CD14-positive monocyte (primary cell): ENCODE measurements at regions not wholly inside any gene's neighbourhood (a gene's known extent, or its start where the extent isn't known, plus 50 kb on each side); places are given as distances from the start of the nearest gene placed in this dataset.

ENCODE experiments used
- DNase-seq, 3 donors: peaks; one replicate each; pipeline ENCODE4 v3.0.0-alpha.2; 2011 to 2022
- H2AFZ ChIP-seq: 2 replicates; pipeline ENCODE4 v1.6.0; 2012; ENCODE audit warnings: mild to moderate bottlenecking, low read depth, low read length, inconsistent platforms; ENCODE audit not compliant: insufficient read depth, poor library complexity, severe bottlenecking
- H3K27ac ChIP-seq, 2 donors: 1 replicate in 1 of 2; 2 replicates in 1 of 2; pipeline ENCODE4 v1.5.1; 2012 to 2013; ENCODE audit warnings: low read length in 2 of 2, control low read depth in 1 of 2, inconsistent platforms in 1 of 2, low read depth in 1 of 2, mild to moderate bottlenecking in 1 of 2
- H3K27me3 ChIP-seq, 2 donors: one replicate each; pipeline versions ENCODE4 v1.6.0 to v1.6.1; 2011 to 2013; ENCODE audit warnings: low read length in 2 of 2; ENCODE audit not compliant: control insufficient read depth in 2 of 2, insufficient read depth in 2 of 2
- H3K36me3 ChIP-seq, 2 donors: replicated peaks in 1 of 2; 1 replicate in 1 of 2; 2 replicates in 1 of 2; pipeline versions ENCODE4 v1.5.1 to v1.6.1; 2012 to 2013; ENCODE audit warnings: low read length in 2 of 2, control low read depth in 1 of 2, inconsistent platforms in 1 of 2, mild to moderate bottlenecking in 1 of 2; ENCODE audit not compliant: insufficient read depth in 2 of 2, control insufficient read depth in 1 of 2
- H3K4me1 ChIP-seq, 2 donors: 1 replicate in 1 of 2; 2 replicates in 1 of 2; pipeline versions ENCODE4 v1.5.1 to v1.6.1; 2012 to 2013; ENCODE audit warnings: low read length in 2 of 2, control low read depth in 1 of 2, inconsistent platforms in 1 of 2, mild to moderate bottlenecking in 1 of 2, moderate library complexity in 1 of 2; ENCODE audit not compliant: insufficient read depth in 2 of 2, control insufficient read depth in 1 of 2
- H3K4me2 ChIP-seq: replicated peaks from 2 replicates; pipeline ENCODE3; 2012; ENCODE audit warnings: low read length, moderate library complexity, mild to moderate bottlenecking; ENCODE audit not compliant: poor library complexity, severe bottlenecking; ENCODE audit errors: extremely low read depth
- H3K4me3 ChIP-seq, 3 experiments: fragments of 200-600 bp in 1 of 3; sonication (generic) in 1 of 3; replicated peaks in 1 of 3; 1 replicate in 2 of 3; 2 replicates in 1 of 3; pipeline ENCODE4 v1.5.1; 2011 to 2013; ENCODE audit warnings: low read length in 3 of 3, mild to moderate bottlenecking in 3 of 3, control low read depth in 2 of 3, low read depth in 2 of 3, inconsistent platforms in 1 of 3, moderate library complexity in 1 of 3
- H3K79me2 ChIP-seq: 2 replicates; pipeline ENCODE4 v1.6.0; 2012; ENCODE audit warnings: mild to moderate bottlenecking, control low read depth, inconsistent platforms, low read length, moderate library complexity; ENCODE audit not compliant: insufficient read depth
- H3K9ac ChIP-seq: 2 replicates; pipeline ENCODE4 v1.6.0; 2017; ENCODE audit warnings: low read length, mild to moderate bottlenecking; ENCODE audit not compliant: insufficient read depth, poor library complexity, severe bottlenecking
- H3K9me3 ChIP-seq, 2 donors: replicated peaks in 1 of 2; 1 replicate in 1 of 2; 2 replicates in 1 of 2; pipeline versions ENCODE4 v1.5.1 to v1.6.1; 2012 to 2013; ENCODE audit warnings: low read length in 2 of 2, control low read depth in 1 of 2; ENCODE audit not compliant: control insufficient read depth in 1 of 2, insufficient read depth in 1 of 2
- H4K20me1 ChIP-seq: 2 replicates; pipeline ENCODE4 v1.6.0; 2012; ENCODE audit warnings: mild to moderate bottlenecking, low read length, control low read depth, moderate library complexity; ENCODE audit not compliant: insufficient read depth
- H3K27ac Mint-ChIP-seq, 7 donors: one replicate each; pipeline ENCODE4 v1.8.0; 2020; ENCODE audit warnings: mild to moderate bottlenecking in 7 of 7, mixed read lengths in 7 of 7, moderate library complexity in 6 of 7, inconsistent platforms in 2 of 7
- H3K27me3 Mint-ChIP-seq, 3 donors: one replicate each; pipeline ENCODE4 v1.8.0; 2021 to 2022; ENCODE audit warnings: low read depth in 3 of 3, mild to moderate bottlenecking in 3 of 3, mixed read lengths in 3 of 3, moderate library complexity in 3 of 3, inconsistent platforms in 1 of 3
- H3K36me3 Mint-ChIP-seq, 2 donors: one replicate each; pipeline ENCODE4 v1.8.0; 2020; ENCODE audit warnings: mixed read lengths in 2 of 2, inconsistent platforms in 1 of 2, mild to moderate bottlenecking in 1 of 2
- H3K4me1 Mint-ChIP-seq: one replicate; pipeline ENCODE4 v1.8.0; 2020; ENCODE audit warnings: mild to moderate bottlenecking, mixed read lengths
- H3K4me3 Mint-ChIP-seq, 2 donors: one replicate each; pipeline ENCODE4 v1.8.0; 2020; ENCODE audit warnings: mild to moderate bottlenecking in 2 of 2, mixed read lengths in 2 of 2, moderate library complexity in 1 of 2
- H3K9me3 Mint-ChIP-seq, 7 donors: one replicate each; pipeline ENCODE4 v1.8.0; 2020 to 2022; ENCODE audit warnings: mixed read lengths in 7 of 7, mild to moderate bottlenecking in 6 of 7, moderate library complexity in 6 of 7, inconsistent platforms in 2 of 7
- WGBS: methylation state at CpG from one replicate; pipeline ENCODE4 v1.1.5; 2013; ENCODE audit warnings: missing lambda C conversion rate; ENCODE audit not compliant: insufficient coverage; 5-methylcytosine and 5-hydroxymethylcytosine counted together
- intact Hi-C, 2 donors: fragments of 100-400 bp; cut with micrococcal nuclease; formaldehyde crosslinking; loops; one replicate each; pipeline versions ENCODE4 v1.15.0 to v1.15.1; 2023
- TF ChIP-seq, protein P1 (sequence below): fragments of 200-600 bp; IDR thresholded peaks from one replicate; pipeline ENCODE4 v1.8.0; 2022; ENCODE audit warnings: antibody characterized with exemption, mild to moderate bottlenecking

DNA sequence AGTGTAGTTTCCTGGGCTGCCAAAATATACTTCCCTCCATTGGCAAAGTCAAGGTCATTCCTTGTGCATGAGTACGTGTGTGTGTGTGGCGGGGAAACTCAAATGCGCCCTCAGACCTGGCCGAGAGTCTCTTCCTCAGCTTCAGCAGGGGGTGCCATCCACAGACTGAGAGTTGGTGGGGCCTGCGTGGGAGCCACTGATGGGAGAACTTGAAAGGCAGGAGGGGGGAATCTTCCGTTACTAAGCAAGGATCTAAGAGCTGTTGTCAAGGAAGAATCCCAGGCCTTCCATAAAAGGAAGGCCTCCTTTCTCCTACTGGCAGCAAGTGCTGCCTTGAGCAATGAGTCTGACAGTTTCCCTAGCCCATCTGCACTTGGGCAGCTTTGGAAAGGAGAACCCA is 274.9 kb downstream of the EMP1 start:
- no peak overlapping the region for H3K4me3 ChIP-seq
- Mint-ChIP-seq H3K9me3 (peaks cover 0 to 7% (median 2%) of the 10 kb centered on the region in 7 donors), H3K27me3 (peaks cover under 1 to 4% (median 4%) of the 10 kb centered on the region in 3 donors), H3K27ac (peak overlapping the region in 1 of 7 donors; percentile 46), H3K4me1 (no peaks in the 10 kb centered on the region), H3K4me3 (no peak overlapping the region), H3K36me3 (no peaks in the 10 kb centered on the region)
- H2AFZ ChIP-seq, result no peak overlapping the region
- H3K9ac ChIP-seq, result no peak overlapping the region
- no peak overlapping the region for H3K4me2 ChIP-seq
- no peak overlapping the region for H3K27ac ChIP-seq
- H3K79me2 ChIP-seq, result no peaks in the 10 kb centered on the region
- TF ChIP-seq, protein P1, sequence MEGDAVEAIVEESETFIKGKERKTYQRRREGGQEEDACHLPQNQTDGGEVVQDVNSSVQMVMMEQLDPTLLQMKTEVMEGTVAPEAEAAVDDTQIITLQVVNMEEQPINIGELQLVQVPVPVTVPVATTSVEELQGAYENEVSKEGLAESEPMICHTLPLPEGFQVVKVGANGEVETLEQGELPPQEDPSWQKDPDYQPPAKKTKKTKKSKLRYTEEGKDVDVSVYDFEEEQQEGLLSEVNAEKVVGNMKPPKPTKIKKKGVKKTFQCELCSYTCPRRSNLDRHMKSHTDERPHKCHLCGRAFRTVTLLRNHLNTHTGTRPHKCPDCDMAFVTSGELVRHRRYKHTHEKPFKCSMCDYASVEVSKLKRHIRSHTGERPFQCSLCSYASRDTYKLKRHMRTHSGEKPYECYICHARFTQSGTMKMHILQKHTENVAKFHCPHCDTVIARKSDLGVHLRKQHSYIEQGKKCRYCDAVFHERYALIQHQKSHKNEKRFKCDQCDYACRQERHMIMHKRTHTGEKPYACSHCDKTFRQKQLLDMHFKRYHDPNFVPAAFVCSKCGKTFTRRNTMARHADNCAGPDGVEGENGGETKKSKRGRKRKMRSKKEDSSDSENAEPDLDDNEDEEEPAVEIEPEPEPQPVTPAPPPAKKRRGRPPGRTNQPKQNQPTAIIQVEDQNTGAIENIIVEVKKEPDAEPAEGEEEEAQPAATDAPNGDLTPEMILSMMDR, result no peak
- no peaks in the 10 kb centered on the region for H3K27me3 ChIP-seq
- no peaks in the 10 kb centered on the region for H3K36me3 ChIP-seq
- H3K4me1 ChIP-seq, result no peaks in the 10 kb centered on the region
- no peaks in the 10 kb centered on the region for H4K20me1 ChIP-seq
- H3K9me3 ChIP-seq, result no peaks in the 10 kb centered on the region
- intact Hi-C loops, result no loop called here
- 100% methylated on average over 1 of the region's 6 CpGs for WGBS
- DNase-seq, result no peak

- no peak overlapping the region for H3K4me3 Mint-ChIP-seq
- H3K27ac ChIP-seq, result no peak overlapping the region
These were observed 269.1 kb downstream of the EMP1 start for GRCh38 chr12:13465635-13466034.

More at GRCh38 chr12:13465635-13466034, 269.1 kb downstream of the EMP1 start:
- Histone ChIP-seq H3K27me3 (no peaks in the 10 kb centered on the region), H3K4me1 (no peaks in the 10 kb centered on the region), H3K9me3 (no peaks in the 10 kb centered on the region), H4K20me1 (no peaks in the 10 kb centered on the region), H2AFZ (no peak overlapping the region), H3K79me2 (no peaks in the 10 kb centered on the region), H3K4me2 (no peak overlapping the region), H3K4me3 (no peak overlapping the region), H3K36me3 (no peaks in the 10 kb centered on the region), H3K9ac (no peak overlapping the region)
- peaks cover 3 to 8% (median 6%) of the 10 kb centered on the region in 3 donors for H3K27me3 Mint-ChIP-seq
- no peak overlapping the region for H3K27ac Mint-ChIP-seq
- peaks cover 0 to 2% (median 0%) of the 10 kb centered on the region in 7 donors for H3K9me3 Mint-ChIP-seq
- TF ChIP-seq, protein P1, result no peak
- intact Hi-C loops, result no loop called here
- 94% methylated on average over 5 of the region's 6 CpGs for WGBS
- no peaks in the 10 kb centered on the region for H3K4me1 Mint-ChIP-seq
- H3K36me3 Mint-ChIP-seq, result no peaks in the 10 kb centered on the region
- DNase-seq, result no peak
